RKO (cell line): ENCODE measurements at regions not wholly inside any gene's neighbourhood (a gene's known extent, or its start where the extent isn't known, plus 50 kb on each side); places are given as distances from the start of the nearest gene placed in this dataset.

ENCODE experiments used
- DNase-seq: peaks from one replicate; pipeline ENCODE4 v3.0.0-alpha.2; 2016; ENCODE audit warnings: low spot score

DNA sequence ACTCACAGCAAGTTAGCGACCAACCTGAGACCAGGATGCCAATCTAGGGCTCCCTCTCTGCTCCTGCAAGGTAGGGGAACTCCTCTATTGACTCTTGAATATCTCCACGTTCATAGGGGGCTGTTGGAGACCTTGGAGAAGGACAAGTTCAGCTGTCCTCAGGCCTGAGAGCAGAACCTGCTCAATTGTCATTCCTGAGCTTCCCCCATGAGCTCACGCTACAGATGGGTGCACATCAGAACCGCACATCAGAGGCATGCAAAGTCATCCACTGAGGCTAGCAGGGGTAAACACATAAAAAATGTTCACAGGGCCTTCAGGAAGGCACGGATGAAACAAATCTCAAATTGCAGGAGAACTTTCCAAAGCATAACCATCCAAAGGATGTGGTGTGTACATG, 168.8 kb upstream of the ZNF507 start:
- DNase-seq, result no peak

DNA sequence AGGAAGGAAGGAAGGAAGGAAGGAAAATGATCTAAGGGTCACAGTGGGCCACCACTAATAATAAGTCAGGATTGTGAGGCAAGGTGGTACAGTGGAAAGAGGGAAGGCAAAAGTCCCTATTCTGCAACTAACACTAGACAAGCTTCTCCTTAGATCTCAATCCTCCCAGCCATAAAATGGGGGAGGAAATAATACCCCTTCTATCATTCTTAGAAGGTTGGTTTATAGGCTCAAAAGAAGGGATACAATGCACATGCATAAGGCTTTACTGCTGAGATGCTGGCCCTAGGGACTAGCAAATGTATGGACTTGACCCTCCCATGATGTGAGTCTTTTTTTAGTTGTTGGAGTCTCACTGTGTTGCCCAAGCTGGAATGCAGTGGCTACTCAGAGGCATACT, 167.7 kb upstream of the ZNF507 start:
- DNase-seq, result no peak

DNA sequence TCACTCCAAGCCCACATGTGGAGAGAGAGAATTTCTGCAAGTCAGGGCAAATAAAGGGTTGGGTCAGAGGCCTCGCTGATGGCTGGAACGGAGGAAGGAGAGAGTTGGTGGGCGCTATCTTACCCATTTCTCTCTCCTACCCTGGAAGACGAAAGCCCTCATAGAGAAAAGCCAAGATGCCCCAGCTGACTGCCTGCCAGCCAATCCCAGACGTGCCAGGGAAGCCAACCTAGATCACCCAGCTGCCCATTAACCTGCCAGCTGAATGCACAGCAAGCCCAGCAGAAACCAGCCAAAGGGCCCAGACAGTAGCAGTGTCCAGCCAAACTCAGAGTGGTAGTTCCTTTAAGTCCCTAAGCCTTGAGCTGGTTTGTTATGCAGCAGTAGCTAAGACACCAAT, 167.0 kb upstream of the ZNF507 start:
- DNase-seq, result no peak

DNA sequence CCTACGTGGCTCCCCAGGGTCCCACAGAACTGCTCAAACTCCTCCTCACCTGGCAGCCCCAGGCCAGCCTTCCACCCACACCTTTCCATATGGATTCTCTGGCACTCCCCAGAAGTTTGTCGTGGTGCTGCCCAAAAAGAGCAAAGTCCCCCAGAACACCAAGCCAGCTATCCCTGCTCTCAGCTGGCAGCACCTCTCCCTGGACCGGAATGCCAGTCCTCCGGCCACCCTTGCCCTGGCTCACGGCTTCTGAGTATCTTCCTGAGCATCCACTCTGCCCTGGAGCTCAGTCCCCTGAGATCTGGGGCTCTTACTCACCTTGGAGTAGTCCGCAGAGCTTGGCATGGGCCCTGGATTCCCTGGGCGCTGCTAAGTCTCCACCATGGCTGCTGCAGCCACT, 166.5 kb upstream of the ZNF507 start:
- no peak for DNase-seq

GRCh38 chr19:32181216-32181920, 164.0 kb upstream of the ZNF507 start:
- no peak for DNase-seq

- no peak for DNase-seq
Observed at GRCh38 chr19:32186542-32187330, 158.7 kb upstream of the ZNF507 start.

DNA sequence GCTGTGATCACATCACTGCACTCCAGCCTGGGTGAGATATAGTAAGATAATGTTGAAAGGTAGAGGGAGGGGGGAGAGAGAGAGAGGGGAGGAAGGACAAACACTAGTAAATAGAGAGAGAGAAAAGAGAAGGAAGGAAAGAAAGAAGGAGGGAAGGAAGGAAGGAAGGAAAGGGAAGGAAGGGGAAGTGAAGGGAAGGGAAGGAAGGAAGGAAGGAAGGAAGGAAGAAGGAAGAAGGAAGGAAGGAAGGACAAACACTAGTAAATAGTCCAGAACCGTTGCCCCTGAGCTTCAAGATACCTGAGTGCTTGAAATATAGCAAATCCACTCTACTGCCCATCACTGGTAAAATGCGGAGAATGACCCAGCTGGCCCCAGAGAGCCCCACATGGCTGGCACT, 156.5 kb upstream of the ZNF507 start:
- no peak for DNase-seq

DNA sequence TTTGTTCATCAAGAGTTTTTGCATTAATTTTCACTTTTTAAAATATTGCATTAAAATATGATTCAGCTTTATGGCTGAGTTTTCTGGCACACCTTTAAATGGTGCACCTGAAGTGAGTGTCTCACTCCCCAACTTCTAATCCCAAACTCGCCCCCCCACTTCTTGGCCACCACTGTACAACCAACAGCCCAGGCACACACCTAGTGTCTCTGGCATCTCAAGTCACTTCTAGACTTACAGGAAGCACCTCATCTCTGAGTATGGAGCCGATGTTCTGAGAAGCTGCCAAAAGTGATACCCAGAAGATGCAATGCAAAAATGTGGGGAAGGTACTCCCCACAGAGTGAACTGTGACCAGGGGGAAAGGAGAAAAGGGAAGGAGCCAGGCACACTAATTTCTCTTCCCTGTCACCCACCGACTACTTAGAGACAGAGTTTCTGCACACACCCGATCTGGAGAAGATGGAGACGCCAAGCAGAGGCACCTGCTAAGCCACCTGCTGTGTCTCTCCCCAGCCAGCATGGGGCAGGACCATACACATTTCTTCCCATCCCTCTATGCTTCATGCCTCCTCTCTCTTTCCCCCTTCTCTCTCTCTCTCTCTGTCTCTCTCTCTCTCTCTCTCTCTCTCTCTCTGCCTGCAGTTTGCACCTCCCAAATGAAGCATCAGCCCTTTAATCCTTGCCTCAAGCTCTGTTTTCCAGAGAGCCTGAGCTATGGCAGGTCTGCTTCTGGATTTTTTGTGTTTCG, 155.3 kb upstream of the ZNF507 start:
- no peak for DNase-seq

GRCh38 chr19:32191921-32192320, 153.5 kb upstream of the ZNF507 start:
- no peak for DNase-seq

DNA sequence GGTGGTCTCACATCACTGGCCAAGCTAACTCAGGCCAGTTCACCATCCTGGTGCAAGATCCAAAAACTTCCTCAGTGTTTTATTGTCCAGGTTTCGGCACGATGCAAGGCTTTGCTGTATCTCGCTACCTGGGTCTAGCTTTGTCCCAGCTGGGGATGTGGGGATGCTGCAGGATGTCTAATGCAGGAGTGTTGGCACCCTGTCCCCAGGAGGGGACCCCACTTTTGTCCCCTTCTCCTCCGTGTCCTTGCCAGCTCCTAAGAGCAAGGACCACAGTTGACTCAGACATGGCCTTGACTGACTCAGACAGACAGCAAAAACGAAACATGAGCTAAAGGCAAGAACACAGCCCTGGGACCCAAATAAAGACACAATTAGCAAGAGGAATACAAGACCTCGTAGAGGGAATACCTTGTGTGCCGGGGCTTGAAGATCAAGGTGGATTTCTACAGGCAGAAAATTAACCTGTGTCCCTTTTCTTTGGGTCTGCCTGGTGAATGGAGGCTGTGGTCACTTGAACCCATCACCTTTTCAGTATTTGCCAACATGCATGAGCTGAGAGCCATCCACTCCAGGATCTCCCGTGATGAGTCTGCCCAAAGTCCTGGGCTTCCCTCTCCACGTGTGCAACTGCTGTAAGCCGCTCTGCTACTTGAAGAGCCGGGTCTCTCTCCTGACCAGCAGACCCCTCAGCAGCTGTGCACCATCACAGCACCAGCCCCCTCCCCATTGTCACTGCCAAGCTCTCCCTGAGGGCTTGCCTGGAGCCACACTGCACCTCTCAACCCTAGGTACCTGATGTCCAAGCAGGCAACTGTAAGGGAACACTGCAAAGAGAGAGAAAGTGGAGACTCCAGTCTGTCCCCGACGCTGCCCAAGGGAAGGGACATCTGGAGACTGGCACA, 149.5 kb upstream of the ZNF507 start:
- no peak for DNase-seq

GRCh38 chr19:32196690-32197420, 148.6 kb upstream of the ZNF507 start:
- no peak for DNase-seq

DNA sequence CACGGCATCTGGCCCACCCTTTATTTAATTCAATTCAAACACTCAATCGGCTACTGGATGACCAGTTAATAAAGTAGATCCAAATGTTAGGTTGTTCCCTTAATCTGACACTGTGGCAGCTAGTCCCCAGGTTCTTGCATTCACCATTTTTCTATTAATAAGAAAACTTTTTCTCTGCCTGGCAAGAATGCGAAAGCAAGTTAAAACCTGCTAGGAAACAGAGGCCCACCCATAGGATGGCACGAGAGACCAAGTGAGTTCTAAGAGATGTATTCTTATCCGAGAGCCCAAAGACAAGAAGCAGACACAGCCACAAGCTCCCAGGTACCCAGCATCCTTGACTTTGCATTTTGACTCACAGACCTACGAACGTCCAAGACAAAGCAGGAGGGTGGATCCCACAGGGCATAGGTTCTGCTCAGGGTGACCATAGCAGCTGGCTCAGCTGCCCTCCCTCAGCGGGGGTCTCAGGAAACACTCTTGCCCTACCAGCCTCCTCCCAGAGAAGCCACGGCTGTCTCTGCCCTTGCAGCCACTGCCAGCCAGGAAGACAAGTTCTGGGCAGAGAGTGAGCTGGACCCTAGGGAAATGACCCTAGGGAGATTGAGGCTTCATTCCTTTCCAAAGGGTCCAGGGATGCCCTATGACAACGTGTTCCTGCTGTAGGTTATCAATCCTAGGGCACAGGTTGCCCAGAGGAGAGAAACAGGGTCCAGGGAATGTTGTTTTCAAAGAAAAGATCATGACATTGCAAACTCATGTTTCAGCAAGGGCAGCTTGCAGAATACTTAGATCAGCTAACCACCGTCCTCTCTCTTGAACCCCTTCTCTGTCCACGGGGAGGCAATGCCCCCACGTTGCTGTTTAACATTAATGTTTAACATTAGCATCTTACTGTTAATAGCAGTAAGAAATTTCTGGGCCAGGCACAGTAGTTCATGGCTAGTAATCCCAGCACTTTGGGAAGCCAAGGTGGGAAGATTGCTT, 147.2 kb upstream of the ZNF507 start:
- DNase-seq, result no peak

- DNase-seq, result no peak
Observed at GRCh38 chr19:32199501-32200040, 145.8 kb upstream of the ZNF507 start.

GRCh38 chr19:32200312-32201038, 144.9 kb upstream of the ZNF507 start:
- DNase-seq, result peak; percentile 8

- DNase-seq, result no peak
Observed at GRCh38 chr19:32201211-32201610, 144.2 kb upstream of the ZNF507 start.

GRCh38 chr19:32201636-32202051, 143.8 kb upstream of the ZNF507 start:
- peak; percentile 24 for DNase-seq

- no peak for DNase-seq
Observed at GRCh38 chr19:32202244-32202643, 143.2 kb upstream of the ZNF507 start.

DNA sequence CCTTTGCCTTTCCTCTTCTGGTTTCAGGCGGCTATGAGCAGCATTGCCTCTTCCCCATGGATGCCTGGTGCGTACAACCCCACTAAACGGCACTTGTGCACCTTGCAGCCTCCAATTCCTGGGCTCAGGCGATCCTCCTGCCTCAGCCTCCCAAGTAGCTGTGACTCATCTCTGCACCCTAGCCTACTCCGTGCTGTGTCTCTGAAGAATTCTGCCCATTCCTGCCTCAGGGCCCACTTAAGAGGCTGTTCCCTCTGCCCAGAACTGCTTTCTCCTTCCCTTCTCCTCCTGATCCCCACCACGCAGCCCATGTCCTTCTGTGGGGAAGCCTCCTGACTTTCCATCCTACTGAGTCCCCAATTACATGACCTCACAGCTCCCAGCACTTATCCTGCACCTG, 142.2 kb upstream of the ZNF507 start:
- no peak for DNase-seq

DNA sequence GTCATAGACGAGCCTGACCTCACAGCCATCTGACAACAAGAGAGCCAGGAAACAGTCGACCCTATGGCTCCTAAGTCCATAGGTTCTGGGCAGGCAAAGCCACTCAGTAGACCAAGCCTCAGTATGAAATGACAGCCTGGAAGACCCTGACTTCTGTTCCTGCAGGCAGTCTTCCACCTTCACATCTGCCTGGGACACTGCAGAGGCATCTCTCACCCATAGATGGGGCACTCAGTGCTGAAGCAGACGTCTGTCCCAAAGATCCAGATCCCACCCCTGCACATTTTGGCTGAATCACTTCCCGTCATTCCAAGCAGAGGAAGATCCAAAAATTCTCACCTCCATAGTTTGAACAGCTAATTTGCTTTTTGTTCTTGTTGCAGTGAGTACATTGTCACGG, 139.3 kb upstream of the ZNF507 start:
- DNase-seq, result peak; percentile 38
